ENCODE measurements at regions not wholly inside any gene's neighbourhood (a gene's known extent, or its start where the extent isn't known, plus 50 kb on each side); places are given as distances from the start of the nearest gene placed in this dataset.

DNA sequence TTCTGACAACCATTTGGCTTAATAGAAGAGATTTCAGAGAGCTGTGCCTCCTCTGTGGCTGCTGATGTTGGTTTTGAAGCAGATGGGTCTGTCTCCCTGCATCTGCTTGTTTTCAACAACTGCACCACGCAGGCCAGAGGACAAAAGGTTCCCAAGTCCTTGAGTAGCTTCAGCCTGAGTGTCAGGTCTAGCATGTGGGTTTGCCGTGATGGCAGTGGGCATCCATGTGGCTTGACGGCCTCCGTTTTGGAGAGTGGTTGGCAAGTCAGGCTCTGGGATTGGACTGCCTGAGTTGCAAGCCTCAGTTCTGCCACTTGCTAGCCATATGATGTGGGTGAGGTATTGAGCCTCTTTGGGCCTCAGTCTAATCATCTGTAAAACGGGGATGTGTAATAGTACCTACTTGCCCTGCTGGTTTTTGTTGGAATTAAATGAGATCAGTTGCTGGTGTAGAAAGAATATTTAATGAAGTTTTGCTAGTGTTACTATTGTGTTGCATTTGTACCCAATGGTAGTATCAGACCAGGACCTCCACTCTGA, 119.8 kb upstream of the CPEB4 start:
- ChIA-PET POLR2A (no interaction called here), CTCF (interaction anchor here (0.5 to 0.6 kb wide), 2 partner anchors 343 to 376 kb away, joined by 3 read pairs; no protein-coding TSS in a partner anchor)
- Histone ChIP-seq H3K4me1 (ENCODE audit: control insufficient read depth, insufficient read depth, low read length) (peaks cover 7% of the 10 kb centered on the region; the same call in 1 of the 2 replicates), H3K4me3 (ENCODE audit: low read depth, low read length) (no peak overlapping the region), H3K36me3 (ENCODE audit: control insufficient read depth in 2 of 2, insufficient read depth in 1 of 2, low read length in 2 of 2) (no peaks in the 10 kb centered on the region), H3K27ac (ENCODE audit: extremely low read depth, low read depth, low read length) (no peak overlapping the region), H3K9me3 (ENCODE audit: control insufficient read depth, insufficient read depth, low read depth, low read length) (no peaks in the 10 kb centered on the region)
- TF ChIP-seq ZNF610 (tag by site-specific recombination; IDR thresholded peaks at IDR 0.05; ENCODE audit: borderline replicate concordance): no peak
- TF ChIP-seq BCL11B (tag by site-specific recombination; IDR thresholded peaks at IDR 0.05; ENCODE audit: low read depth): no peak
- no peak for TF ChIP-seq ZBTB11 (tag by site-specific recombination; conservative IDR thresholded peaks at IDR 0.05; ENCODE audit: low read depth)
- no peak for TF ChIP-seq ZNF529 (tag by site-specific recombination; IDR thresholded peaks at IDR 0.05; ENCODE audit: insufficient replicate concordance)
- TF ChIP-seq ZSCAN16 (tag by site-specific recombination; IDR thresholded peaks at IDR 0.05): no peak
- no peak for TF ChIP-seq ZNF555 (tag by site-specific recombination; conservative IDR thresholded peaks at IDR 0.05)
- no peak for TF ChIP-seq ZNF776 (tag by site-specific recombination; IDR thresholded peaks at IDR 0.05; ENCODE audit: borderline replicate concordance)
- no peak for TF ChIP-seq ZNF791 (tag by site-specific recombination; IDR thresholded peaks at IDR 0.05)
- no peak for TF ChIP-seq GLIS2 (tag by site-specific recombination; IDR thresholded peaks at IDR 0.05)
- no peak for TF ChIP-seq ZNF785 (tag by site-specific recombination; IDR thresholded peaks at IDR 0.05)
- TF ChIP-seq, protein P1, sequence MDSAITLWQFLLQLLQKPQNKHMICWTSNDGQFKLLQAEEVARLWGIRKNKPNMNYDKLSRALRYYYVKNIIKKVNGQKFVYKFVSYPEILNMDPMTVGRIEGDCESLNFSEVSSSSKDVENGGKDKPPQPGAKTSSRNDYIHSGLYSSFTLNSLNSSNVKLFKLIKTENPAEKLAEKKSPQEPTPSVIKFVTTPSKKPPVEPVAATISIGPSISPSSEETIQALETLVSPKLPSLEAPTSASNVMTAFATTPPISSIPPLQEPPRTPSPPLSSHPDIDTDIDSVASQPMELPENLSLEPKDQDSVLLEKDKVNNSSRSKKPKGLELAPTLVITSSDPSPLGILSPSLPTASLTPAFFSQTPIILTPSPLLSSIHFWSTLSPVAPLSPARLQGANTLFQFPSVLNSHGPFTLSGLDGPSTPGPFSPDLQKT (IDR thresholded peaks at IDR 0.05; ENCODE audit: borderline replicate concordance, low read depth, low read length): no peak
- TF ChIP-seq, protein P2, sequence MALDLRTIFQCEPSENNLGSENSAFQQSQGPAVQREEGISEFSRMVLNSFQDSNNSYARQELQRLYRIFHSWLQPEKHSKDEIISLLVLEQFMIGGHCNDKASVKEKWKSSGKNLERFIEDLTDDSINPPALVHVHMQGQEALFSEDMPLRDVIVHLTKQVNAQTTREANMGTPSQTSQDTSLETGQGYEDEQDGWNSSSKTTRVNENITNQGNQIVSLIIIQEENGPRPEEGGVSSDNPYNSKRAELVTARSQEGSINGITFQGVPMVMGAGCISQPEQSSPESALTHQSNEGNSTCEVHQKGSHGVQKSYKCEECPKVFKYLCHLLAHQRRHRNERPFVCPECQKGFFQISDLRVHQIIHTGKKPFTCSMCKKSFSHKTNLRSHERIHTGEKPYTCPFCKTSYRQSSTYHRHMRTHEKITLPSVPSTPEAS (tag by site-specific recombination; IDR thresholded peaks at IDR 0.05): no peak
- TF ChIP-seq ZNF747 (tag by site-specific recombination; IDR thresholded peaks at IDR 0.05): no peak
- no peak for TF ChIP-seq WT1 (tag by site-specific recombination; IDR thresholded peaks at IDR 0.05)
- no peak for TF ChIP-seq ZNF518A (tag by site-specific recombination; conservative IDR thresholded peaks at IDR 0.05; ENCODE audit: low read depth)
- TF ChIP-seq ZNF549 (tag by site-specific recombination; IDR thresholded peaks at IDR 0.05): no peak
- no peak for TF ChIP-seq ZNF148 (tag by site-specific recombination; IDR thresholded peaks at IDR 0.05; ENCODE audit: borderline replicate concordance)
- TF ChIP-seq ZNF561 (tag by site-specific recombination; IDR thresholded peaks at IDR 0.05; ENCODE audit: borderline replicate concordance): no peak

Measured in HEK293 (cell line).